Transverse colon (tissue), 3 donors: ENCODE measurements at regions not wholly inside any gene's neighbourhood (a gene's known extent, or its start where the extent isn't known, plus 50 kb on each side); places are given as distances from the start of the nearest gene placed in this dataset.

Experiments
- POLR2A ChIP-seq: fragments of 450-650 bp; IDR thresholded peaks from one replicate; pipeline ENCODE4 v1.6.1; 2016; ENCODE audit warnings: antibody characterized with exemption, mild to moderate bottlenecking, moderate library complexity
- TF ChIP-seq, protein P1 (sequence below), 5 experiments: fragments of 200-600 bp in 3 of 5; fragments of 450-650 bp in 2 of 5; sonication (generic) in 3 of 5; IDR thresholded peaks; 1 replicate in 2 of 5; 2 replicates in 3 of 5; pipeline ENCODE4 v1.5.1; 2016 to 2017; ENCODE audit warnings: antibody characterized with exemption in 5 of 5, inconsistent platforms in 3 of 5, mild to moderate bottlenecking in 2 of 5, moderate library complexity in 1 of 5

DNA sequence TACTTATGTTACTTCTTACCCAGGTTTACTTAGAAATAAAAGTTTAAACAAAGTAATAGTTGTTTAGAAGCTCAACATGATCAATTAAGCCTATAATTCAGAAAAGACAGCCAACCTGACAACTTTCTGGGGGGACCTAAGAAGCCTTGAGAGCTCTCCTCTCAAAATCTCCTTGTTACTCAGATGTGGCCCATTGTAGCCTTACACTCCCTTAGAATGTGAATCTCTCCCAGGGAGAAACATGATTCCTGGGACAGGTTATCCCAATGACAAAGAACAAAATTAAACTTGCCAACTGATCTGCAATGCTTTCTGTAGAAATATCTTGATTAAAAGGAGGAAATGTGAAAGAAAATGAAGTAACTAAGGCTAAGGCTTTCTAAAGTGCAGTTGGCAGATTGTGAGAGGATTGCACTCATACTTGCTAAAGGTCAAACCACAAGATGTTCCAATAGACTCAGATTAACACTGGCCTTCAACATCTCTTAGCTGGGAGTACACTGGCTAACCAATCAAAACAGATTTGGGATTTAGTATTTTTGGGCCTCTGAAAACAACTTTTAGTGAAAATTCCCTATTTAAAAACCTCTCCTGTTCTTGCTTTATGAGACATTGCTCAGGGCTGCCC, 72.3 kb upstream of the TMX1 start:
- TF ChIP-seq, protein P1, sequence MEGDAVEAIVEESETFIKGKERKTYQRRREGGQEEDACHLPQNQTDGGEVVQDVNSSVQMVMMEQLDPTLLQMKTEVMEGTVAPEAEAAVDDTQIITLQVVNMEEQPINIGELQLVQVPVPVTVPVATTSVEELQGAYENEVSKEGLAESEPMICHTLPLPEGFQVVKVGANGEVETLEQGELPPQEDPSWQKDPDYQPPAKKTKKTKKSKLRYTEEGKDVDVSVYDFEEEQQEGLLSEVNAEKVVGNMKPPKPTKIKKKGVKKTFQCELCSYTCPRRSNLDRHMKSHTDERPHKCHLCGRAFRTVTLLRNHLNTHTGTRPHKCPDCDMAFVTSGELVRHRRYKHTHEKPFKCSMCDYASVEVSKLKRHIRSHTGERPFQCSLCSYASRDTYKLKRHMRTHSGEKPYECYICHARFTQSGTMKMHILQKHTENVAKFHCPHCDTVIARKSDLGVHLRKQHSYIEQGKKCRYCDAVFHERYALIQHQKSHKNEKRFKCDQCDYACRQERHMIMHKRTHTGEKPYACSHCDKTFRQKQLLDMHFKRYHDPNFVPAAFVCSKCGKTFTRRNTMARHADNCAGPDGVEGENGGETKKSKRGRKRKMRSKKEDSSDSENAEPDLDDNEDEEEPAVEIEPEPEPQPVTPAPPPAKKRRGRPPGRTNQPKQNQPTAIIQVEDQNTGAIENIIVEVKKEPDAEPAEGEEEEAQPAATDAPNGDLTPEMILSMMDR (IDR thresholded peaks at IDR 0.05): no peak
- no peak for TF ChIP-seq POLR2A
